NCI-H1417 (cell line): ENCODE measurements at regions not wholly inside any gene's neighbourhood (a gene's known extent, or its start where the extent isn't known, plus 50 kb on each side); places are given as distances from the start of the nearest gene placed in this dataset.
A peak's percentile ranks its signal among the peaks of the same experiment; 100 is the strongest.

Source experiments
- DNase-seq, 3 experiments: peaks; one replicate each; lab custom pipeline; 2025; lab: John Stamatoyannopoulos, UW

GRCh38 chr4:30314001-30314400 is 406.2 kb upstream of the PCDH7 start:
- DNase-seq = no peak

- no peak for DNase-seq
These were observed 389.1 kb upstream of the PCDH7 start for GRCh38 chr4:30330894-30331652.

GRCh38 chr4:30341731-30342130 is 378.4 kb upstream of the PCDH7 start:
- no peak for DNase-seq

- DNase-seq = no peak
These were observed 369.9 kb upstream of the PCDH7 start for GRCh38 chr4:30350288-30350687.

- no peak for DNase-seq
These were observed 365.6 kb upstream of the PCDH7 start for GRCh38 chr4:30354605-30355004.

DNA sequence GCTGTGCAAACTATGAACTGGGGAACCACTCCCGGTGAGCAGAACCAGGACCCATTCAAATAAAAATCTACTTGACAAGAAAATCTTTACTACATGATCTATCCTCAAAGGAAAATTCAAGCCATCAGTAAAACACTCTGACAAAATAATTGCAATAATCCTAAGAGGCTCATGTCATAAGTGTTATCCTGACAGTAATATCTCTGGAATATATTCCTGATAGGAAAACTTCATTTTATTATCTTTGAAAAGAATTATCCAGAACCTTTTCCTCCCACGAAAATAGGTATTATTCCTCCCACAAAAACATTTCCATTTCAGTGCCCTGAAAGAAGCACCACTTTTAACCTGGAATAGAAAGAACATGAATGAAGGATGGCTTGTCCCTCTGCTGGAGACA is 357.7 kb upstream of the PCDH7 start:
- DNase-seq = no peak

GRCh38 chr4:30370105-30370504 is 350.1 kb upstream of the PCDH7 start:
- DNase-seq = no peak

- peak; percentile 3 to 56 (median 40) for DNase-seq
These were observed 339.7 kb upstream of the PCDH7 start for GRCh38 chr4:30380404-30380998.

- no peak for DNase-seq
These were observed 334.5 kb upstream of the PCDH7 start for GRCh38 chr4:30385650-30386049.

- no peak for DNase-seq
These were observed 333.8 kb upstream of the PCDH7 start for GRCh38 chr4:30386266-30386895.

DNA sequence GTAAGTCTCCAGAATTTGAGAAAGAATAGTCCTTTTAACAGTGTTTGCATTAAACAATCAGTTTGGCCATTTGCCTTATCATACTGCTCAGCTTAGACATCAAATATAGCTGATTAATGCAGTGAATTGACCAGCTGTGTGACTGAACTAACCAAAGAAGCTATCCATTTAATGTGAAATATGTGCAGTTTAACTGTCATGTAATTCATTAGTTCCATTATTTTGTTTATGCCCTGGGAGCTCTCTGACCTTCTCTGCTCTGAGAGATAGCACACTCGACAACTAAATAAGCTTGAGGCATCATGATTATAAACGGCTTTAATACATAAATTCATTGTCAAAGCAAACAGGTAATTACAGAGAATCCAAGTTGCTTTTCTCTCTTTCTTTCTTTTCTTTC is 324.3 kb upstream of the PCDH7 start:
- DNase-seq = no peak

- DNase-seq = no peak
These were observed 323.2 kb upstream of the PCDH7 start for GRCh38 chr4:30396772-30397475.

- DNase-seq = no peak
These were observed 320.7 kb upstream of the PCDH7 start for GRCh38 chr4:30399476-30399875.

DNA sequence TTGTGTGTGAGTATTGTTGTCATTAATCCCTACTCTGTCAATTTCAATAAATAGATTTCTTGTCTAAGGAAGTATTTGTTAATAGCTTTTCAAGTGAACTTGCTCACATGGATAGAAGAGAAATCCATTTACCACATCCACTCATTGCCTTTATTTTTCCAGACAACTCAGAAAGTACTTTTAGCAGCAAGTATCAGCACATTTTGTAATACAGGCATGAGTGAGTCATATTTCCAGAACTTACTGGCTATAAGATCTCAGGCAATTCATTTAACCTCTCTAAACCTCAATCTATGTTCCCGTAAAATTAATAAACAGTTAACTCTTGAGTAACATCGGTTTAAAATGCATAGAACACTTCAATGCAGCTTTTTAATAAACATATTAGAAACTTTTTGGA is 317.9 kb upstream of the PCDH7 start:
- no peak for DNase-seq

GRCh38 chr4:30413915-30414314 is 306.3 kb upstream of the PCDH7 start:
- DNase-seq = no peak

GRCh38 chr4:30416547-30416946 is 303.6 kb upstream of the PCDH7 start:
- DNase-seq = no peak

DNA sequence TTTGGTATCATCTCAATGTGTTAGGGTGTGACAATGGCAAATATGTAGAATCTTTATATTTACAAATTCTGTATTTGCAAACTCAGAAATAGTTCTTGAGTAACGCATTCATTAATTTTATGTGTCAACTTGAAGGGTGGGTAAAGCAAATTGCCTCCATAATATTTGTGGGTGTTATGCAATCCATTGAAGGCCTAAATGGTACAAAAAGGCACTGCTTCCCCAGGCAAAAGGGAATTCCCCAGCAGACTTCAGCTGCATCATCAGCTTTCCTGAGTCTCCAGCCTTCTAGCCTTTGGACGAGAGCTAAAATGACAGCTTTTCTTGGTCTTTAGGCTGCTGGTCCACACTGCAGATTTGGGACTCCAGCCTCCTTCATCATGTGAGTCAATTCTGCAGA is 292.2 kb upstream of the PCDH7 start:
- DNase-seq = no peak

GRCh38 chr4:30429813-30430761 is 290.1 kb upstream of the PCDH7 start:
- no peak for DNase-seq

DNA sequence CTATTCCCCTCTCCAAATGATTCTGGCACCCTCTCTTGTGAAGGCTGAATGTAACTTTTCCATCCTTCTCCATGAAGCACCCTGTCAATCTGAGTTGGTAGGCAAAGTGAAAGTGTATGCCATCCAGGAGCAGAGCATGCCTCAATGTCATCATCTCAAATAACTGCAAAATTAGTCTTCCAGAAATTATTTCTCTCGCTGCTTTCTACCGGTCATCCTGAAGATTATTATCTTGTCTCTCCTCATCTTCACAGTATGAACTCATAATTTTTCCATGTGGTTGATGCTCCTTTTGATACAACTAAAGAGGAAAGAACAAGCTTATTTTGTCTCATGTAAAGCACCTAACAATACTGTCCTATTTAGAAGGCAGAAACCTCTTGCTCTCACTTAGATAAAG is 285.5 kb upstream of the PCDH7 start:
- no peak for DNase-seq

- no peak for DNase-seq
These were observed 283.8 kb upstream of the PCDH7 start for GRCh38 chr4:30436394-30436793.

DNA sequence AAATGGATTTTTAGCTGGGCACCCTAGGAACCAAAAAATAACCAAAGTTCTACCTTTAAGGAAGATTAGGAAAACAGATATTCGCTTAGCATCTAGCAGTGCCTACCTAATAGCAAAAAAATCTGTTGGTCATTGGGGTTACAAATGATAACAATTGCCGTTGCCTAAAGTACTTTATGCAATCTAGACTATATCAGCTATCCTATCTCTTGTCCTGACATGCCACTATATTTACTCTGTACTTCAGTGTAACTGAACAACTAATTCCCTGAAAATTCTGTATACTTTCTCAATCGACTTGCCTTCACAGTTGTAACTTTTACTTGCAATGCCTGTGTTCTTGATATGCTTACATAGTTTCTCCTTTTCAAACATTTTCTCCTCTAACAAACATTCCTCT is 282.9 kb upstream of the PCDH7 start:
- DNase-seq = no peak

GRCh38 chr4:30443289-30443688 is 276.9 kb upstream of the PCDH7 start:
- DNase-seq = peak in 1 of 3 experiments; percentile 10
